ENCODE measurements at regions not wholly inside any gene's neighbourhood (a gene's known extent, or its start where the extent isn't known, plus 50 kb on each side); places are given as distances from the start of the nearest gene placed in this dataset.

- Histone ChIP-seq H3K27ac (no peak overlapping the region), H3K27me3 (no peaks in the 10 kb centered on the region), H3K36me3 (no peaks in the 10 kb centered on the region), H3K4me3 (no peak overlapping the region), H3K9me3 (no peaks in the 10 kb centered on the region), H3K4me1 (no peaks in the 10 kb centered on the region)
- no peak for DNase-seq (ENCODE audit: extremely low spot score in 2 of 2)
- intact Hi-C loops (cut with DNase I) = no loop called here
- no peak for TF ChIP-seq POLR2A (IDR thresholded peaks at IDR 0.05)
- no peak for TF ChIP-seq POLR2AphosphoS5 (IDR thresholded peaks at IDR 0.05; ENCODE audit: insufficient read depth in 1 of 2, low read depth in 1 of 2)
- TF ChIP-seq, protein P1, sequence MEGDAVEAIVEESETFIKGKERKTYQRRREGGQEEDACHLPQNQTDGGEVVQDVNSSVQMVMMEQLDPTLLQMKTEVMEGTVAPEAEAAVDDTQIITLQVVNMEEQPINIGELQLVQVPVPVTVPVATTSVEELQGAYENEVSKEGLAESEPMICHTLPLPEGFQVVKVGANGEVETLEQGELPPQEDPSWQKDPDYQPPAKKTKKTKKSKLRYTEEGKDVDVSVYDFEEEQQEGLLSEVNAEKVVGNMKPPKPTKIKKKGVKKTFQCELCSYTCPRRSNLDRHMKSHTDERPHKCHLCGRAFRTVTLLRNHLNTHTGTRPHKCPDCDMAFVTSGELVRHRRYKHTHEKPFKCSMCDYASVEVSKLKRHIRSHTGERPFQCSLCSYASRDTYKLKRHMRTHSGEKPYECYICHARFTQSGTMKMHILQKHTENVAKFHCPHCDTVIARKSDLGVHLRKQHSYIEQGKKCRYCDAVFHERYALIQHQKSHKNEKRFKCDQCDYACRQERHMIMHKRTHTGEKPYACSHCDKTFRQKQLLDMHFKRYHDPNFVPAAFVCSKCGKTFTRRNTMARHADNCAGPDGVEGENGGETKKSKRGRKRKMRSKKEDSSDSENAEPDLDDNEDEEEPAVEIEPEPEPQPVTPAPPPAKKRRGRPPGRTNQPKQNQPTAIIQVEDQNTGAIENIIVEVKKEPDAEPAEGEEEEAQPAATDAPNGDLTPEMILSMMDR (IDR thresholded peaks at IDR 0.05) = no peak
Observed at GRCh38 chr3:98962189-98962930, 60.9 kb upstream of the DCBLD2 start.

DNA sequence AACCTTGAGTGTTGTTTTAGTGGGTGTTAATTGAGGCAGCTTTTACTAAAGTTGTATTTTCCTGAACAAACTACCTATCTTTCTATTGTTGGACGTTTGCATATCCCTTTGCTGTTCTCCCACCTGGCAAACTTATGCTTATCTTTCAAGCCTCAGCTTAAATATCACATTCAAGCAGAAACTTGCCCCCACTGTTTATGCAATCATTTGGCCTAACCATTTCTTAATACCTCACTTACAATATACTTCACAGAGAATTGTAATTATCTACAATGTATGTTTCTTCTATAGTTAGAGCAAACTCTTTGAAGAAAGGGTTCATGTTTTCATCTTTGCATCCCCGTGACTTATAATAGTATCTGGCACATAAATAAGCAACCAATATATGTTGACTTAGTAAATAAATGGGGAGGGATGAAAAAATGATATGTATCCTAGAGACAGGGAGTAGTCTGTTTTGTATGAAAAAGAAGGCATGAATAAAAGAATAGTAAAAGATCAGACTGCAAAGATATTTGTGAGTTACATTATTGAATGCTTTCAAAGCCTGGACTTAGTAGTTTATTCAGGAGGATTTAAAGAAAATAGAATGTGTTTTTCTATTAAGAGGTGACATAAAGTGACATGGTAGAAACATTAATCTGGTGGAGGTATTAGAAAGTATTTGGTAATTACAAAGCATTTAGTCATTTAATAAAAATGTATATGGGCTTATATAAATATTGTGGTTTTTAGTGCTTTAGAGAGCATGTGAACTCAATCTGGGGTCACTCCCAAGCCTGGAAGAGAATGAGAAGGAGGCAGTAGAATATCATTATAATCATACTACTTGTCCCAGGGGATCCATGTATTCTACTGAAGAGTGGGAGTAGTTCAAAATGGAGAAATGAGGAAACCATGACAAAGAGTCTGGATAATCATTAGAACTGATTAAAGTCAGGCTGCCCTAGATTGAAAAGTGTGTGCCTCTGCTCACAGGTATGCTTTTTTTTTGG, 60.0 kb upstream of the DCBLD2 start:
- Histone ChIP-seq H3K4me1 (no peaks in the 10 kb centered on the region), H3K36me3 (no peaks in the 10 kb centered on the region), H3K4me3 (no peak overlapping the region), H3K9me3 (no peaks in the 10 kb centered on the region), H3K27me3 (no peaks in the 10 kb centered on the region), H3K27ac (no peak overlapping the region)
- intact Hi-C loops (cut with DNase I) = no loop called here
- DNase-seq (ENCODE audit: extremely low spot score in 2 of 2) = no peak
- TF ChIP-seq POLR2AphosphoS5 (IDR thresholded peaks at IDR 0.05; ENCODE audit: insufficient read depth in 1 of 2, low read depth in 1 of 2) (no peak), POLR2A (IDR thresholded peaks at IDR 0.05) (no peak)
- TF ChIP-seq, protein P1 (IDR thresholded peaks at IDR 0.05) = no peak

DNA sequence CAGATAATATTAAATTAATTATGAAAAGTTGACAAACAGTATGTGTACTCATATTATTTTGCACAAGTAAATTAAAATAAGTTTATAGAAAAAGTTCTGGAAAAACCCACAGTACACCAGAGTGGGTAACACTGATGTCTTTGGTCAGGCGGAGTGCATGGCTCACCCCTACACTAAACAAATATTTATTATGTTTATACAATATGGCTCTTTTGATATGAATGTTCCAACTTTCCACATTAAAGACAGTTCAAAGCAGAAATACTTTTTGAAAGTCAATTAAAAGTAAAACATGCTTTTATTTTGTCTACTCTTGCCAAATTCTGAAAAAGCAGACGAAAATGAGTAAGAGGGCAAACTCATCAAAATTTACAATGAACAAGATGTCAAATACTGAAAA, 56.2 kb upstream of the DCBLD2 start:
- DNase-seq (ENCODE audit: extremely low spot score in 2 of 2) = no peak
- TF ChIP-seq POLR2A (IDR thresholded peaks at IDR 0.05) = no peak
- TF ChIP-seq, protein P1 (IDR thresholded peaks at IDR 0.05) = no peak
- TF ChIP-seq POLR2AphosphoS5 (IDR thresholded peaks at IDR 0.05; ENCODE audit: insufficient read depth in 1 of 2, low read depth in 1 of 2) = no peak
- Histone ChIP-seq H3K27ac (no peak overlapping the region), H3K4me3 (no peak overlapping the region), H3K36me3 (no peaks in the 10 kb centered on the region), H3K27me3 (no peaks in the 10 kb centered on the region), H3K9me3 (no peaks in the 10 kb centered on the region), H3K4me1 (no peaks in the 10 kb centered on the region)
- intact Hi-C loops (cut with DNase I) = no loop called here

DNA sequence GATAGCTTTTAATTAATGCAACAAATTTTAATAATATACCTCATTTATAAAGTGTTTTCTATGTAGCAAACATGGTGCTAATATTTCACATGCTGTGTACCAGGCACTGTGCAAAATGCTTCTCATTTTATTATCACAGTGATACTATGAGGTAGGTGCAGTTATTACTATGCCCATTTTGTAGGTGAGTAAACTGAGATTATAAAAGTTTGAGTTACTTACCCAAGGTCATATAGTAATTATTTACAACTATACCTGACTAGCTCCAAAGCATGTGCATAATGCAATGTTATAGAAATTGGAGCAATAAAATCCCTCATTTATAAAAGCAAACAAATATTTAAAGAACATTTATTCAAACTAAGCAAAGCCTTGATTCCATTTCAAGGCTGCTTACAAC, 54.5 kb upstream of the DCBLD2 start:
- Histone ChIP-seq H3K36me3 (no peaks in the 10 kb centered on the region), H3K9me3 (no peaks in the 10 kb centered on the region), H3K4me3 (no peak overlapping the region), H3K4me1 (no peaks in the 10 kb centered on the region), H3K27ac (no peak overlapping the region), H3K27me3 (no peaks in the 10 kb centered on the region)
- no peak for DNase-seq (ENCODE audit: extremely low spot score in 2 of 2)
- TF ChIP-seq POLR2A (IDR thresholded peaks at IDR 0.05) (no peak), POLR2AphosphoS5 (IDR thresholded peaks at IDR 0.05; ENCODE audit: insufficient read depth in 1 of 2, low read depth in 1 of 2) (no peak)
- TF ChIP-seq, protein P1 (IDR thresholded peaks at IDR 0.05) = no peak
- intact Hi-C loops (cut with DNase I) = no loop called here
